NB4 (cell line): ENCODE measurements at regions not wholly inside any gene's neighbourhood (a gene's known extent, or its start where the extent isn't known, plus 50 kb on each side); places are given as distances from the start of the nearest gene placed in this dataset.

Experiments used
- DNase-seq: peaks from one replicate; pipeline ENCODE4 v3.0.0; 2010; ENCODE audit warnings: low read depth
- H3K4me3 ChIP-seq: one replicate; pipeline ENCODE4 v1.5.1; 2011; ENCODE audit warnings: mild to moderate bottlenecking, low read depth, low read length, moderate library complexity
- MYC ChIP-seq: IDR thresholded peaks from 2 replicates; pipeline ENCODE4 v1.6.1; 2011; ENCODE audit warnings: low read depth, low read length
- POLR2A ChIP-seq: IDR thresholded peaks from 2 replicates; pipeline ENCODE4 v1.6.1; 2011; ENCODE audit warnings: mild to moderate bottlenecking; ENCODE audit not compliant: insufficient read length; ENCODE audit errors: extremely low read depth
- TF ChIP-seq, protein P1 (sequence below): IDR thresholded peaks from 2 replicates; pipeline ENCODE4 v1.6.1; 2011; ENCODE audit warnings: low read depth, low read length
- TF ChIP-seq, protein P2 (sequence below): IDR thresholded peaks from one replicate; pipeline ENCODE4 v1.5.1; 2012; ENCODE audit warnings: low read depth, low read length

GRCh38 chr4:11268149-11268548 is 160.5 kb downstream of the HS3ST1 start:
- no peak for DNase-seq

GRCh38 chr4:11264841-11265240 is 163.9 kb downstream of the HS3ST1 start:
- no peak for TF ChIP-seq POLR2A
- TF ChIP-seq, protein P1, sequence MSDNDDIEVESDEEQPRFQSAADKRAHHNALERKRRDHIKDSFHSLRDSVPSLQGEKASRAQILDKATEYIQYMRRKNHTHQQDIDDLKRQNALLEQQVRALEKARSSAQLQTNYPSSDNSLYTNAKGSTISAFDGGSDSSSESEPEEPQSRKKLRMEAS, result no peak
- TF ChIP-seq MYC, result no peak
- TF ChIP-seq, protein P2, sequence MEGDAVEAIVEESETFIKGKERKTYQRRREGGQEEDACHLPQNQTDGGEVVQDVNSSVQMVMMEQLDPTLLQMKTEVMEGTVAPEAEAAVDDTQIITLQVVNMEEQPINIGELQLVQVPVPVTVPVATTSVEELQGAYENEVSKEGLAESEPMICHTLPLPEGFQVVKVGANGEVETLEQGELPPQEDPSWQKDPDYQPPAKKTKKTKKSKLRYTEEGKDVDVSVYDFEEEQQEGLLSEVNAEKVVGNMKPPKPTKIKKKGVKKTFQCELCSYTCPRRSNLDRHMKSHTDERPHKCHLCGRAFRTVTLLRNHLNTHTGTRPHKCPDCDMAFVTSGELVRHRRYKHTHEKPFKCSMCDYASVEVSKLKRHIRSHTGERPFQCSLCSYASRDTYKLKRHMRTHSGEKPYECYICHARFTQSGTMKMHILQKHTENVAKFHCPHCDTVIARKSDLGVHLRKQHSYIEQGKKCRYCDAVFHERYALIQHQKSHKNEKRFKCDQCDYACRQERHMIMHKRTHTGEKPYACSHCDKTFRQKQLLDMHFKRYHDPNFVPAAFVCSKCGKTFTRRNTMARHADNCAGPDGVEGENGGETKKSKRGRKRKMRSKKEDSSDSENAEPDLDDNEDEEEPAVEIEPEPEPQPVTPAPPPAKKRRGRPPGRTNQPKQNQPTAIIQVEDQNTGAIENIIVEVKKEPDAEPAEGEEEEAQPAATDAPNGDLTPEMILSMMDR, result no peak

More at GRCh38 chr4:11268149-11268548, 160.5 kb downstream of the HS3ST1 start:
- H3K4me3 ChIP-seq, result no peak overlapping the region
- TF ChIP-seq MYC, result no peak
- TF ChIP-seq, protein P2, result no peak

GRCh38 chr4:11264346-11264745 is 164.3 kb downstream of the HS3ST1 start:
- TF ChIP-seq MYC, result no peak
- no peak for TF ChIP-seq POLR2A
- TF ChIP-seq, protein P1, result no peak
- TF ChIP-seq, protein P2, result no peak
- no peak overlapping the region for H3K4me3 ChIP-seq
- DNase-seq, result no peak

More at GRCh38 chr4:11264841-11265240, 163.9 kb downstream of the HS3ST1 start:
- DNase-seq, result no peak
- no peak overlapping the region for H3K4me3 ChIP-seq

GRCh38 chr4:11263208-11263607 is 165.5 kb downstream of the HS3ST1 start:
- DNase-seq, result no peak
- H3K4me3 ChIP-seq, result no peak overlapping the region
- no peak for TF ChIP-seq POLR2A
- TF ChIP-seq, protein P2, result no peak
- TF ChIP-seq, protein P1, result no peak
- no peak for TF ChIP-seq MYC

DNA sequence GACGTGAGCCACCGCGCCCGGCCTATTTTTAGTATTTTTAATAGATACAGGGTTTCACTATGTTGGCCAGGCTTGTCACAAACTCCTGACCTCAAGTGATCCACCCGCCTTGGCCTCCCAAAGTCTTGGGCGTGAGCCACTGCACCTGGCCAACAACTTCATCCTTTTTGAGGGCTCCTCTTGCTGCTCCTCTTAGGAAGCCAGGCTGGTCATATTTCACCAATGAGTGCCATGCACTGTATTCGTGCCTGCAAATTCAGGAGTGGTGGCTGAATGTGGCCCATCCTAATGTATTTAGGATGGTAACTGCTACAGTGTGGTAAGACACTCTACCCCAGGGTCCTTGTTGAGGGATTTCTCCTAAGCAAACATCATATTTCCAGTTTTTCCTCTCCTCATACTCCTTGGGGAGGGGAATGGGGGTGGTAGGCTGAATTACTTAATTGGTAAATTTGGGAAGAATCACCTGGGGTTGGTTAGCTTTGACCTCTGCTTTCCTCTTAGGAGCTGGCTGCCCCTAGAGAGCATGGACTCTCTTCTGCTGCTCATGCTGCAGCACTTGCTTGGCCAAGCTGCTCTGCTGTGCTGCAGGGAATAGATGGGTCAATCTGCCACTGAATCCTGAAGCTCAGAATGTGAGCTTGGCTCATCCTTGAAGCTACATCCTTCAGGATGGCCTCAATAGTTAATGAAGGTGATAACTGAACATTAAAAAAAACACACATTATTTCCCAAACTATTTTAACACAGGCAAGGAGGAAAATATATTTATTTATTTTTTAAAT is 167.4 kb downstream of the HS3ST1 start:
- H3K4me3 ChIP-seq, result no peak overlapping the region
- TF ChIP-seq, protein P1, result no peak
- TF ChIP-seq MYC (no peak), POLR2A (no peak)
- TF ChIP-seq, protein P2, result no peak
- DNase-seq, result no peak

DNA sequence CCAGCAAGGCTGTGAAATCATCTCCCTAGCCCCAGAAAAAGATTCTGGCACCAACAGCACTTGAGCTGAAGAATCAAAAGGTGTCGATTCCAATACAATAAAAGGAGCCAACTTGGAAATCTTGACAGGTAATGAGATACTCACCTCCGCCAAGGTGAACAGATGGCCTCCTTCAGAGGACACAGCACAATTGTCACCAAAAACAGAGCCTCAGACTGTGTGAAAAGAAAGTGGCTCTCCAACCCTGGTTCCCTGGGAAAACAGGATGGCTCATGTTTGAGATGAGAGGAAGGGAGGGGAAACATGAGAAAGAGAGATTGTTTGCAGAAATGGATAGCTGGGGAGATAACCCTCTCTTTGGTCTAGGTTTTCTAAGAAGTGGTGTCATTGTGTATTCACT is 168.9 kb downstream of the HS3ST1 start:
- DNase-seq, result no peak
- no peak for TF ChIP-seq POLR2A
- TF ChIP-seq, protein P1, result no peak
- no peak for TF ChIP-seq MYC
- TF ChIP-seq, protein P2, result no peak
- no peak overlapping the region for H3K4me3 ChIP-seq
